ENCODE measurements at regions not wholly inside any gene's neighbourhood (a gene's known extent, or its start where the extent isn't known, plus 50 kb on each side); places are given as distances from the start of the nearest gene placed in this dataset.

- no peak for DNase-seq (ENCODE audit: low read depth in 2 of 2)
Observed at GRCh38 chr16:85291302-85292148, 179.3 kb upstream of the CIBAR2 start.

- DNase-seq (ENCODE audit: low read depth in 2 of 2) = no peak
Observed at GRCh38 chr16:85293458-85293857, 181.2 kb upstream of the CIBAR2 start.

GRCh38 chr16:85293904-85294642 lies 181.8 kb upstream of the CIBAR2 start:
- DNase-seq (ENCODE audit: low read depth in 2 of 2) = no peak

- DNase-seq (ENCODE audit: low read depth in 2 of 2) = no peak
Observed at GRCh38 chr16:85294810-85295508, 182.7 kb upstream of the CIBAR2 start.

GRCh38 chr16:85296859-85297660 lies 184.8 kb upstream of the CIBAR2 start:
- DNase-seq (ENCODE audit: low read depth in 2 of 2) = peak in 1 of 2 donors; percentile 12

GRCh38 chr16:85297881-85298280 lies 185.6 kb upstream of the CIBAR2 start:
- DNase-seq (ENCODE audit: low read depth in 2 of 2) = no peak

- DNase-seq (ENCODE audit: low read depth in 2 of 2) = no peak
Observed at GRCh38 chr16:85300406-85300968, 188.2 kb upstream of the CIBAR2 start.

GRCh38 chr16:85301231-85301630 lies 189.0 kb upstream of the CIBAR2 start:
- no peak for DNase-seq (ENCODE audit: low read depth in 2 of 2)

GRCh38 chr16:85302018-85302847 lies 190.0 kb upstream of the CIBAR2 start:
- DNase-seq (ENCODE audit: low read depth in 2 of 2) = no peak

GRCh38 chr16:85302848-85303353 lies 190.6 kb upstream of the CIBAR2 start:
- DNase-seq (ENCODE audit: low read depth in 2 of 2) = no peak

- DNase-seq (ENCODE audit: low read depth in 2 of 2) = peak; percentile 42 to 50
Observed at GRCh38 chr16:85303354-85303883, 191.1 kb upstream of the CIBAR2 start.

- no peak for DNase-seq (ENCODE audit: low read depth in 2 of 2)
Observed at GRCh38 chr16:85304337-85304736, 192.1 kb upstream of the CIBAR2 start.

- DNase-seq (ENCODE audit: low read depth in 2 of 2) = peak; percentile 37 to 57
Observed at GRCh38 chr16:85306071-85306792, 194.0 kb upstream of the CIBAR2 start.

- no peak for DNase-seq (ENCODE audit: low read depth in 2 of 2)
Observed at GRCh38 chr16:85306793-85307551, 194.7 kb upstream of the CIBAR2 start.

- no peak for DNase-seq (ENCODE audit: low read depth in 2 of 2)
Observed at GRCh38 chr16:85307552-85308364, 195.5 kb upstream of the CIBAR2 start.

GRCh38 chr16:85308611-85309540 lies 196.6 kb upstream of the CIBAR2 start:
- DNase-seq (ENCODE audit: low read depth in 2 of 2) = no peak

Data from stimulated activated CD8-positive, alpha-beta memory T cell treated with anti-CD3 and anti-CD28 coated beads, Interleukin-15, amount 100 ng/mL, for 4 hours (primary cell).